IgD-negative memory B cell (primary cell): ENCODE measurements at regions not wholly inside any gene's neighbourhood (a gene's known extent, or its start where the extent isn't known, plus 50 kb on each side); places are given as distances from the start of the nearest gene placed in this dataset.
"Not testable (repeated sequence)": the region's sequence is repeated elsewhere in the genome, so short reads cannot be mapped to it uniquely, and the experiment has no call there.

Source experiments
- H3K27ac Mint-ChIP-seq, 3 donors: one replicate each; pipeline ENCODE4 v1.8.0; 2020 to 2022; ENCODE audit warnings: mild to moderate bottlenecking in 3 of 3, mixed read lengths in 3 of 3, moderate library complexity in 1 of 3
- H3K27me3 Mint-ChIP-seq: one replicate; pipeline ENCODE4 v1.8.0; 2021; ENCODE audit warnings: mixed read lengths
- H3K36me3 Mint-ChIP-seq: one replicate; pipeline ENCODE4 v1.8.0; 2020; ENCODE audit warnings: mild to moderate bottlenecking, mixed read lengths
- H3K4me1 Mint-ChIP-seq, 3 donors: one replicate each; pipeline ENCODE4 v1.8.0; 2020 to 2022; ENCODE audit warnings: mixed read lengths in 3 of 3, mild to moderate bottlenecking in 1 of 3
- H3K4me3 Mint-ChIP-seq, 4 donors: one replicate each; pipeline ENCODE4 v1.8.0; 2020 to 2022; ENCODE audit warnings: mild to moderate bottlenecking in 4 of 4, mixed read lengths in 4 of 4, moderate library complexity in 3 of 4
- H3K9me3 Mint-ChIP-seq, 3 donors: one replicate each; pipeline ENCODE4 v1.8.0; 2020 to 2021; ENCODE audit warnings: mixed read lengths in 3 of 3, mild to moderate bottlenecking in 1 of 3

- Mint-ChIP-seq H3K27me3 (no peaks in the 10 kb centered on the region), H3K4me3 (no peak overlapping the region), H3K9me3 (peaks cover 0 to 8% (median 2%) of the 10 kb centered on the region in 3 donors), H3K4me1 (no peaks in the 10 kb centered on the region), H3K27ac (no peak overlapping the region), H3K36me3 (no peaks in the 10 kb centered on the region)
Observed at GRCh38 chr13:63514886-63515285, 2099.2 kb upstream of the PCDH20 start.

- no peaks in the 10 kb centered on the region for H3K27me3 Mint-ChIP-seq
- H3K27ac Mint-ChIP-seq = no peak overlapping the region
- peaks cover 0 to 8% (median 0%) of the 10 kb centered on the region in 3 donors for H3K9me3 Mint-ChIP-seq
- no peaks in the 10 kb centered on the region for H3K36me3 Mint-ChIP-seq
- H3K4me3 Mint-ChIP-seq = no peak overlapping the region
- no peaks in the 10 kb centered on the region for H3K4me1 Mint-ChIP-seq
Observed at GRCh38 chr13:63512095-63512494, 2096.4 kb upstream of the PCDH20 start.

- H3K4me1 Mint-ChIP-seq = no peaks in the 10 kb centered on the region
- no peak overlapping the region for H3K4me3 Mint-ChIP-seq
- H3K27me3 Mint-ChIP-seq = no peaks in the 10 kb centered on the region
- peaks cover 0 to 18% (median 8%) of the 10 kb centered on the region in 3 donors for H3K9me3 Mint-ChIP-seq
- no peaks in the 10 kb centered on the region for H3K36me3 Mint-ChIP-seq
- no peak overlapping the region for H3K27ac Mint-ChIP-seq
Observed at GRCh38 chr13:63501702-63502101, 2086.1 kb upstream of the PCDH20 start.

GRCh38 chr13:63497601-63498000 is 2082.0 kb upstream of the PCDH20 start:
- H3K27me3 Mint-ChIP-seq = no peaks in the 10 kb centered on the region
- H3K4me3 Mint-ChIP-seq = no peak overlapping the region
- peaks cover 3 to 25% (median 4%) of the 10 kb centered on the region in 3 donors for H3K9me3 Mint-ChIP-seq
- H3K27ac Mint-ChIP-seq = no peak overlapping the region
- H3K4me1 Mint-ChIP-seq = no peaks in the 10 kb centered on the region
- no peaks in the 10 kb centered on the region for H3K36me3 Mint-ChIP-seq

- Mint-ChIP-seq H3K27me3 (no peaks in the 10 kb centered on the region), H3K4me3 (no peak overlapping the region), H3K9me3 (peaks cover 0 to 8% (median 3%) of the 10 kb centered on the region in 3 donors), H3K36me3 (no peaks in the 10 kb centered on the region), H3K27ac (no peak overlapping the region), H3K4me1 (no peaks in the 10 kb centered on the region)
Observed at GRCh38 chr13:63492604-63493003, 2077.0 kb upstream of the PCDH20 start.

- Mint-ChIP-seq H3K4me1 (no peaks in the 10 kb centered on the region), H3K9me3 (peaks cover 0 to 4% (median 2%) of the 10 kb centered on the region in 3 donors), H3K36me3 (no peaks in the 10 kb centered on the region), H3K27me3 (no peaks in the 10 kb centered on the region), H3K4me3 (no peak overlapping the region), H3K27ac (no peak overlapping the region)
Observed at GRCh38 chr13:63490149-63490548, 2074.5 kb upstream of the PCDH20 start.

- Mint-ChIP-seq H3K36me3 (no peaks in the 10 kb centered on the region), H3K4me1 (no peaks in the 10 kb centered on the region), H3K27me3 (no peaks in the 10 kb centered on the region), H3K9me3 (peaks cover 0 to 3% (median 1%) of the 10 kb centered on the region in 3 donors), H3K4me3 (no peak overlapping the region), H3K27ac (no peak overlapping the region)
Observed at GRCh38 chr13:63481334-63481733, 2065.7 kb upstream of the PCDH20 start.

- Mint-ChIP-seq H3K9me3 (peaks cover 3 to 7% (median 3%) of the 10 kb centered on the region in 3 donors), H3K4me3 (no peak overlapping the region), H3K27me3 (no peaks in the 10 kb centered on the region), H3K36me3 (no peaks in the 10 kb centered on the region), H3K27ac (no peak overlapping the region), H3K4me1 (no peaks in the 10 kb centered on the region)
Observed at GRCh38 chr13:63472711-63473110, 2057.1 kb upstream of the PCDH20 start.

GRCh38 chr13:63463782-63464610 is 2048.3 kb upstream of the PCDH20 start:
- peaks cover 0 to 5% (median 4%) of the 10 kb centered on the region in 3 donors for H3K9me3 Mint-ChIP-seq
- no peaks in the 10 kb centered on the region for H3K27me3 Mint-ChIP-seq
- H3K27ac Mint-ChIP-seq = no peak overlapping the region
- no peaks in the 10 kb centered on the region for H3K4me1 Mint-ChIP-seq
- H3K36me3 Mint-ChIP-seq = no peaks in the 10 kb centered on the region
- no peak overlapping the region for H3K4me3 Mint-ChIP-seq

GRCh38 chr13:63460462-63461090 is 2044.9 kb upstream of the PCDH20 start:
- Mint-ChIP-seq H3K4me1 (no peaks in the 10 kb centered on the region), H3K27me3 (no peaks in the 10 kb centered on the region), H3K36me3 (peaks cover 1% of the 10 kb centered on the region), H3K4me3 (no peak overlapping the region), H3K27ac (no peak overlapping the region), H3K9me3 (peaks cover 0 to 4% (median 0%) of the 10 kb centered on the region in 3 donors)

GRCh38 chr13:63457186-63457585 is 2041.5 kb upstream of the PCDH20 start:
- no peaks in the 10 kb centered on the region for H3K4me1 Mint-ChIP-seq
- no peak overlapping the region for H3K27ac Mint-ChIP-seq
- no peak overlapping the region for H3K4me3 Mint-ChIP-seq
- H3K27me3 Mint-ChIP-seq = no peaks in the 10 kb centered on the region
- H3K9me3 Mint-ChIP-seq = peaks cover 0 to 4% (median 0%) of the 10 kb centered on the region in 3 donors
- H3K36me3 Mint-ChIP-seq = peaks cover 1% of the 10 kb centered on the region

GRCh38 chr13:63455938-63456337 is 2040.3 kb upstream of the PCDH20 start:
- H3K4me1 Mint-ChIP-seq = no peaks in the 10 kb centered on the region
- H3K36me3 Mint-ChIP-seq = peaks cover 1% of the 10 kb centered on the region
- H3K9me3 Mint-ChIP-seq = peaks cover 0 to 3% (median 0%) of the 10 kb centered on the region in 3 donors
- H3K27me3 Mint-ChIP-seq = no peaks in the 10 kb centered on the region
- no peak overlapping the region for H3K27ac Mint-ChIP-seq
- H3K4me3 Mint-ChIP-seq = no peak overlapping the region

GRCh38 chr13:63449550-63449949 is 2033.9 kb upstream of the PCDH20 start:
- H3K27me3 Mint-ChIP-seq = no peaks in the 10 kb centered on the region
- H3K9me3 Mint-ChIP-seq = no peaks in the 10 kb centered on the region
- no peak overlapping the region for H3K4me3 Mint-ChIP-seq
- no peaks in the 10 kb centered on the region for H3K4me1 Mint-ChIP-seq
- H3K36me3 Mint-ChIP-seq = no peaks in the 10 kb centered on the region
- no peak overlapping the region for H3K27ac Mint-ChIP-seq

- Mint-ChIP-seq H3K27ac (no peak overlapping the region), H3K27me3 (no peaks in the 10 kb centered on the region), H3K36me3 (no peaks in the 10 kb centered on the region), H3K4me3 (no peak overlapping the region), H3K9me3 (no peaks in the 10 kb centered on the region), H3K4me1 (no peaks in the 10 kb centered on the region)
Observed at GRCh38 chr13:63448692-63449091, 2033.0 kb upstream of the PCDH20 start.

- Mint-ChIP-seq H3K9me3 (no peaks in the 10 kb centered on the region), H3K27ac (no peak overlapping the region), H3K36me3 (no peaks in the 10 kb centered on the region), H3K4me1 (no peaks in the 10 kb centered on the region), H3K4me3 (no peak overlapping the region), H3K27me3 (no peaks in the 10 kb centered on the region)
Observed at GRCh38 chr13:63446329-63446728, 2030.7 kb upstream of the PCDH20 start.

GRCh38 chr13:63444225-63444624 is 2028.6 kb upstream of the PCDH20 start:
- not testable (repeated sequence) for H3K27me3 Mint-ChIP-seq, H3K4me1 Mint-ChIP-seq, H3K9me3 Mint-ChIP-seq, H3K4me3 Mint-ChIP-seq, H3K27ac Mint-ChIP-seq, H3K36me3 Mint-ChIP-seq
